ENCODE measurements at regions not wholly inside any gene's neighbourhood (a gene's known extent, or its start where the extent isn't known, plus 50 kb on each side); places are given as distances from the start of the nearest gene placed in this dataset.

DNA sequence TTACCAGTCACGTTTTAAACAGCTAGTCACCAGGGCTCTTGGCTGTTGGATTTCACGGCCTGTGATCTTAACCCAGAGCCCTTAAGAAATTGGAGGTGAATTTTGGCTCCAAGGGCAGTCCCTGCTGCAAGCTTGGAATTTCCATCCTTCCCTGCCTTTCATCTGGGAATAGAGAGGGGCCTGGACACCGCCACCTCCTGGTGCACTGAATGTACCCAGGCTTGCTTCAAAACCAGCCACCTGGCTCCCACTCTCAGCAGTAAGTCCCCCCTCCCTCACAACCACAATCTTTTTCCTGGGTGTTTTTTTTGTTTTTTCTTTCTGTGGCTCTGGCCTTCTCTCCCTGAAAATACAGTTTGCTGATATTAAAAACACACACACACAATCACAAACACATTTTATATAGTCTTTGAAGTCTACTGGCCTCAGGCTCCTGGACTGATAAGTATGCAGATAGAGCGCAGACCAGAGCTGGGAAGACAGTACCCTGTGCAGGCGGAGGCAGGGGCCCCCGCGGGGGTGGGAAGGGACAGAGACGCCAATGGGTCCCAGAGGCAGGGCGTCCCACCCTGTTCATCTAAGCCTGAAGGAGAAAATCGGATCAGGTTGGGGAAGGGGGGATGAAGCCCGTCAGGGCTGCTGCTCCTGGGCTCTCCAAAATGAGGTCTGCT is 65.8 kb upstream of the IGSF21 start:
- Mint-ChIP-seq H3K4me3 (no peak overlapping the region), H3K9me3 (no peaks in the 10 kb centered on the region)

DNA sequence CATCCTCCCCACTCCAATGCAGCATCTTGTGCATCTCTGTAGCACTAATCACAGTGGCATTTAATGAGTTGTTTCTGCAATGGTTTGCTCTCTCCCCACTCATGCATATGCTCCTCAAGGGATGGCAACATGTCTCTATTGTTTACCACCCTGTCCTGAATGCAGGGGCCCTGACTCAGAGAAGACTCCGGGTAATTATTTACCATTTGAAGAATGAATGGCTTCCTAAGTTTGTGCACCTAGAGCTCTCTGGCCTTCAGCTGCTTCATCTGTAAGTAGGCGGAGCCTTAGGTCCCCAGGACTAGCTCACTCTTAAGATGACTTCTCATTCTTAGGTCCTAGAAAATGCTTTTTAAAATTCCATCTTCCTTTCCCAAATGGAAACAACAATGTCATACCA is 63.7 kb upstream of the IGSF21 start:
- Mint-ChIP-seq H3K36me3 (ENCODE audit: low read depth) (no peaks in the 10 kb centered on the region), H3K27ac (no peak overlapping the region), H3K4me1 (no peaks in the 10 kb centered on the region), H3K27me3 (no peaks in the 10 kb centered on the region), H3K4me3 (no peak overlapping the region), H3K9me3 (no peaks in the 10 kb centered on the region)
- intact Hi-C loops (cut with micrococcal nuclease): no loop called here
- DNase-seq: no peak

More for the DNA sequence above, 65.8 kb upstream of the IGSF21 start:
- Mint-ChIP-seq H3K36me3 (ENCODE audit: low read depth) (no peaks in the 10 kb centered on the region), H3K27ac (no peak overlapping the region), H3K27me3 (no peaks in the 10 kb centered on the region), H3K4me1 (no peaks in the 10 kb centered on the region)
- DNase-seq: no peak
- intact Hi-C loops (cut with micrococcal nuclease): no loop called here

DNA sequence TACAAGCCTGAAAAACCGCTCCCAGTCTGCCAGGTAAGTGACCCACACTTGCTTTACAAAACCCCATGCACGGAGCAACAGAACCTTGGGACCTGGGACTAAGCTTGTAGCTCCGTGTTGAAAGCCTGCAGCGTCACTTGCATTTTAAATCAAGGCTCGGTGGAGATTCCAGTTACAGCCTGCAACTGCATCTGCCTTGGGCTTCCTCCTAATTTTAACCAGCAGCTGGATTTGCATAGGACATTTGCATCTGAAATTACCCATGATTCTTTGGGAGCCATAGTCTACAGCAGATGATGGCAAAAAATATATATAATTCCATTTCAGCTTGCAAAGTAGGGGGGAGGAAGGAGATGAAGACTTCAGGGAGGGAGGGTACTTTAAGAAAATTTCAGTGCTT is 62.4 kb upstream of the IGSF21 start:
- Mint-ChIP-seq H3K9me3 (no peaks in the 10 kb centered on the region), H3K27me3 (no peaks in the 10 kb centered on the region), H3K27ac (no peak overlapping the region), H3K4me3 (no peak overlapping the region), H3K4me1 (no peaks in the 10 kb centered on the region), H3K36me3 (ENCODE audit: low read depth) (no peaks in the 10 kb centered on the region)
- intact Hi-C loops (cut with micrococcal nuclease): no loop called here
- no peak for DNase-seq

- H3K4me1 Mint-ChIP-seq: no peaks in the 10 kb centered on the region
- H3K4me3 Mint-ChIP-seq: no peak overlapping the region
- intact Hi-C loops (cut with micrococcal nuclease): no loop called here
- H3K9me3 Mint-ChIP-seq: no peaks in the 10 kb centered on the region
- no peak overlapping the region for H3K27ac Mint-ChIP-seq
- no peaks in the 10 kb centered on the region for H3K36me3 Mint-ChIP-seq (ENCODE audit: low read depth)
- DNase-seq: no peak
- H3K27me3 Mint-ChIP-seq: no peaks in the 10 kb centered on the region
These were observed 62.0 kb upstream of the IGSF21 start for GRCh38 chr1:18045621-18046020.

DNA sequence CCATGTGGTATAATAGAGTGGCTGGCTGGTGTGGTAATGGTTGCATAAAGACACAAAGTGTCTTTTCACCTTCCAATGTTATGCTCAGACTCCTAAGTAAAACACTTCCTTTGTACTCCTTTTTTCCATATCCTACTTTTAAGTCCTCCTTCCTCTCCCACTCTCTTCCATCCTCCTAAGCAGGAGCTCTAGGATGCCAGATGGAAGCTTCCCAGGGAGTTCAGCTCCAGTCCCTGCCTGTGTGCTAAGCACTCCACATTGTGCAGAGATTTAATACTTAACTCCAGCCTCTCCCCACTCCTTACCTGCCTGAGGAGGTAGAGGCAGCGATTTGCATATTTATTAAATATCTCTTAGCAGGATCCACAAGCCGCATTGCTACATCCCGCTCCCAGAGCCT is 60.5 kb upstream of the IGSF21 start:
- no peak for DNase-seq
- Mint-ChIP-seq H3K27me3 (no peaks in the 10 kb centered on the region), H3K9me3 (no peaks in the 10 kb centered on the region), H3K27ac (no peak overlapping the region), H3K4me3 (no peak overlapping the region), H3K36me3 (ENCODE audit: low read depth) (no peaks in the 10 kb centered on the region), H3K4me1 (no peaks in the 10 kb centered on the region)
- intact Hi-C loops (cut with micrococcal nuclease): no loop called here

- Mint-ChIP-seq H3K9me3 (no peaks in the 10 kb centered on the region), H3K27me3 (no peaks in the 10 kb centered on the region), H3K27ac (no peak overlapping the region), H3K4me1 (no peaks in the 10 kb centered on the region), H3K4me3 (no peak overlapping the region), H3K36me3 (ENCODE audit: low read depth) (no peaks in the 10 kb centered on the region)
- intact Hi-C loops (cut with micrococcal nuclease): no loop called here
- DNase-seq: no peak
These were observed 58.4 kb upstream of the IGSF21 start for GRCh38 chr1:18049228-18049627.

DNA sequence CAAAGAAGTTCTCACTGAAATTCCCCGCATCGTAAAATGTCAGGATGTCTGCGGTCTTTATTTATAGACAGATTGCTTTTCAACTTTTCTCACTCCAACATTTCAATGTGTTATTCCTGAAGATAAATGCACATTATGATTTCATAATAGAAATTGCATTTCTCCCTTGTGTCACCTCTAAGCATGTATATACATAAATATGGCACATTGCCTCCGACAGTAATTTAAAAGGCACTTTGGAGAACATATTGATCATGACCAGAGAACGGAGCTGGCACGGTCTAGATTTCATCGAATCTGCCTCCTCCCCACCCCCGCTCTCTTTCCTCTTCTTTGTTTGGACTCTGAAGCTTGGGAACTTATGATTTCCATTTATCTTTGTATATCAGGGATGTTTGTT is 54.9 kb upstream of the IGSF21 start:
- intact Hi-C loops (cut with micrococcal nuclease): no loop called here
- H3K36me3 Mint-ChIP-seq (ENCODE audit: low read depth): no peaks in the 10 kb centered on the region
- no peak for DNase-seq
- H3K27me3 Mint-ChIP-seq: no peaks in the 10 kb centered on the region
- H3K4me3 Mint-ChIP-seq: no peak overlapping the region
- H3K27ac Mint-ChIP-seq: no peak overlapping the region
- no peaks in the 10 kb centered on the region for H3K9me3 Mint-ChIP-seq
- no peaks in the 10 kb centered on the region for H3K4me1 Mint-ChIP-seq

DNA sequence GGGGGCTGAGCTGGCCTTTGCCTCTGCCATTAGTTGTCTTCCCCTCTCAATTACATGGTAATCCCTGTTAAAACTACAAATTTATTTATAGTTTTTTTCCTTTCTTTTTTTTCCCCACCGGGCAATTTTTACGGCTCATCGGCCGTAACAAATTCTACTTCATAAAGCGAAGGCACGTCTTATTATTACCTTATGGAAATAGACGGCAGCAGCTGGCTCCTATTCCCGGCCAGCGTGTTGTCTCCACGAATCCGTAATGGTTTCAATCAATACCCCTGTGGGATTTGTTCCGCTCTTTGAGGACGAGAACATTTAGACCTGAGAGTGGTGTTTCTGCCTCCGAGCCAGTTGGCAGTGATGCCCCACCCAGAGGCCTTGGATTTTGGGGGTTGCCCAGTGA is 52.4 kb upstream of the IGSF21 start:
- Mint-ChIP-seq H3K27me3 (no peaks in the 10 kb centered on the region), H3K4me3 (no peak overlapping the region), H3K4me1 (no peaks in the 10 kb centered on the region), H3K9me3 (no peaks in the 10 kb centered on the region), H3K27ac (no peak overlapping the region), H3K36me3 (ENCODE audit: low read depth) (no peaks in the 10 kb centered on the region)
- intact Hi-C loops (cut with micrococcal nuclease): no loop called here
- DNase-seq: no peak

DNA sequence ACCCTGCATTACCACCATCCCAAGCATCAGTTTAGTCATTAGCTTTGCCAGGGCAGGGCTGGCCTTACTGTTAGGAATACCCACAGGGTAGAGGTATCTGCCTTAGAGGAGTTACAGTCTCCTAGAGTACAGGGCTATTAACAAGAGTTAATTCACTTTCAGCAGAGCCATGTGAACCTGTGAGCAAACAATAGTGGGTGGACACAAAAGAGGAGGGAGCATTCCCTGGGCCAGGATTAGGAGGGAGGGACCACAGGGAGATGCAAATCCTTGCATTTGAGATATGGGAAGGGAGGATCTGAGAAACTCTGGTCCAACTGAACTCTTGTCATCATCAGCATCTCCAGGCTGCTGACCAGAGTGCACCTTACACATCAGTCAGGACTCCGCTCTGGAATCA is 51.1 kb upstream of the IGSF21 start:
- Mint-ChIP-seq H3K27ac (no peak overlapping the region), H3K36me3 (ENCODE audit: low read depth) (no peaks in the 10 kb centered on the region)

GRCh38 chr1:18057623-18058022 is 50.0 kb upstream of the IGSF21 start:
- no peaks in the 10 kb centered on the region for H3K4me1 Mint-ChIP-seq
- no peak for DNase-seq
- no peak overlapping the region for H3K27ac Mint-ChIP-seq
- H3K27me3 Mint-ChIP-seq: no peaks in the 10 kb centered on the region
- H3K9me3 Mint-ChIP-seq: no peaks in the 10 kb centered on the region
- intact Hi-C loops (cut with micrococcal nuclease): no loop called here
- no peak overlapping the region for H3K4me3 Mint-ChIP-seq
- H3K36me3 Mint-ChIP-seq (ENCODE audit: low read depth): no peaks in the 10 kb centered on the region

More for the DNA sequence above, 51.1 kb upstream of the IGSF21 start:
- no peaks in the 10 kb centered on the region for H3K4me1 Mint-ChIP-seq
- no peaks in the 10 kb centered on the region for H3K27me3 Mint-ChIP-seq
- no peak overlapping the region for H3K4me3 Mint-ChIP-seq
- no peaks in the 10 kb centered on the region for H3K9me3 Mint-ChIP-seq
- intact Hi-C loops (cut with micrococcal nuclease): no loop called here
- DNase-seq: no peak

Measured in activated CD4-positive, alpha-beta T cell treated with anti-CD3 and anti-CD28 coated beads, Interleukin-2, amount 10 ng/mL, durations not matched to agents 24 days and 14 days (primary cell).